ENCODE measurements at regions not wholly inside any gene's neighbourhood (a gene's known extent, or its start where the extent isn't known, plus 50 kb on each side); places are given as distances from the start of the nearest gene placed in this dataset.

GRCh38 chr2:234733795-234734600, 217.8 kb upstream of the SH3BP4 start:
- TF ChIP-seq, protein P1, sequence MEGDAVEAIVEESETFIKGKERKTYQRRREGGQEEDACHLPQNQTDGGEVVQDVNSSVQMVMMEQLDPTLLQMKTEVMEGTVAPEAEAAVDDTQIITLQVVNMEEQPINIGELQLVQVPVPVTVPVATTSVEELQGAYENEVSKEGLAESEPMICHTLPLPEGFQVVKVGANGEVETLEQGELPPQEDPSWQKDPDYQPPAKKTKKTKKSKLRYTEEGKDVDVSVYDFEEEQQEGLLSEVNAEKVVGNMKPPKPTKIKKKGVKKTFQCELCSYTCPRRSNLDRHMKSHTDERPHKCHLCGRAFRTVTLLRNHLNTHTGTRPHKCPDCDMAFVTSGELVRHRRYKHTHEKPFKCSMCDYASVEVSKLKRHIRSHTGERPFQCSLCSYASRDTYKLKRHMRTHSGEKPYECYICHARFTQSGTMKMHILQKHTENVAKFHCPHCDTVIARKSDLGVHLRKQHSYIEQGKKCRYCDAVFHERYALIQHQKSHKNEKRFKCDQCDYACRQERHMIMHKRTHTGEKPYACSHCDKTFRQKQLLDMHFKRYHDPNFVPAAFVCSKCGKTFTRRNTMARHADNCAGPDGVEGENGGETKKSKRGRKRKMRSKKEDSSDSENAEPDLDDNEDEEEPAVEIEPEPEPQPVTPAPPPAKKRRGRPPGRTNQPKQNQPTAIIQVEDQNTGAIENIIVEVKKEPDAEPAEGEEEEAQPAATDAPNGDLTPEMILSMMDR (IDR thresholded peaks at IDR 0.05): no peak

GRCh38 chr2:234733093-234733489, 218.7 kb upstream of the SH3BP4 start:
- TF ChIP-seq, protein P1 (IDR thresholded peaks at IDR 0.05): no peak

DNA sequence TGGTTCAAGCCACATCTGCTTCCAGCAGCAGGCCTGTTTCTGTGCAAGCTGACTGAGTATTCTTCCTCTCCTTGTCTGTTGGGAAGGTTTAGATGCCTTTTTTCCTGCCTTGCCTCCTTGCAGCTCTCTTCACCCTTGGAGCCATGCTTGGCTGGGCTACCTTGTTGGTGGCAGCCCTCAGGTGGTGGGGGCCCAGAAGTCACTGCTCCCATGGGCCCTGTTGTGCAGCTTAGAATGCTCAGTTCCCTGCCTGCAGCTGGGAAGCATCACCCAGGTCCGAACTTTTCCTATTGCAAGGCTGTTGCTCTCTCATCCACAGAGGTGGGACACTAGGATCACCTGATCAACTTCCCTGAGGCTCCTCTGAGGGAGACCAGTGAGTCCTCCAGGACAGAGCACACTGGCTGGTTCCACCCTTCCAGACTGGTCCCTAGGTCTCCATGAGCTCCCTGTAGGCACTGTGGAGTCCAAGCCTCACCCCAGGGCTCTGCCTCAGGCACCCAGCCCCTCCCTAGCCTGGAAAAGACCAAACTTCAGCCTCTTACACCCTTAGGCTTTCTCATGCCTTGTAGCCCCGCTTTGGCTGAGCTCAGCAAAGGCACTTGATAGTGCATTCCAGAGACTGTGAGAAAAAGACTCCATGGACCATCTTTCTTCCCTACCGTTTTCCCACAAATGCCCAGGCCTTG, 219.3 kb upstream of the SH3BP4 start:
- TF ChIP-seq, protein P1 (IDR thresholded peaks at IDR 0.05): no peak

GRCh38 chr2:234731236-234731635, 220.6 kb upstream of the SH3BP4 start:
- TF ChIP-seq, protein P1 (IDR thresholded peaks at IDR 0.05): no peak

DNA sequence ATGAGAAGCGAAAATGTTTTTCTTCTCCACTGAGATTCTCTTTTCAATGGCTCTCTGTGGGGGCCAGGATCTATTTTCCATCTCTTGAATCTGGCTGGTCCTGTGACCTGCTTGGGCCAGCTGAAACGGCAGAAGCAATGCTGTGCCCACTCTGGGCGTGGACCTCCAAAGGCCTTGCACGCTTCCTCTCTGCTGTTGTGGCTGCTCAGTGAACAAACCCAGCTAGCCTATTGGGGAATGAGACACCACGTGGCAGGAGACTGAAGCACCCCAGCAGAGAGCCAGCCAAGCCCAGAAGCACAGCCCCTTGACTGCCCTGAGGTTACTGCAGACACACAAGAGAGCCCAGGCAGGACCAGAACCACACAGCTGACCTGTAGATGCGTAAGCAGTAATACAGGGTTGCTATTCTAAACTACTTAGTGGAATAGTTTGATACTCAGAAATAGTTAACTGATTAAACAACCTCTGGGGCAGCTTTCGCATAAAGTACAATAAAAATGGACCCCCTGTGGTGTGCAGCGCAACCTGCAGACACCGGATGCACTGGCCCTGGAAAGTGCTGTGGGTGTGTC, 221.7 kb upstream of the SH3BP4 start:
- TF ChIP-seq, protein P1 (IDR thresholded peaks at IDR 0.05): no peak

GRCh38 chr2:234725528-234726264, 226.1 kb upstream of the SH3BP4 start:
- TF ChIP-seq, protein P1 (IDR thresholded peaks at IDR 0.05): no peak

GRCh38 chr2:234724850-234725249, 227.0 kb upstream of the SH3BP4 start:
- TF ChIP-seq, protein P1 (IDR thresholded peaks at IDR 0.05): no peak
